Activated T-helper 2 cell treated with anti-CD3 and anti-CD28 coated beads, Interferon-gamma antibody, Interleukin-2, Interleukin-4, amounts not matched to agents 10 μg/mL and 5 μg/mL and 100 μg/mL, durations not matched to agents 14 hours and 24 hours and 36 hours (primary cell): ENCODE measurements at regions not wholly inside any gene's neighbourhood (a gene's known extent, or its start where the extent isn't known, plus 50 kb on each side); places are given as distances from the start of the nearest gene placed in this dataset.

Experiments used
- DNase-seq: peaks from one replicate; pipeline ENCODE4 v3.0.0; 2021; ENCODE audit warnings: low spot score
- H3K27ac Mint-ChIP-seq: one replicate; pipeline ENCODE4 v1.8.0; 2021; ENCODE audit warnings: mixed read lengths
- H3K27me3 Mint-ChIP-seq: one replicate; pipeline ENCODE4 v1.8.0; 2021; ENCODE audit warnings: low read depth, mixed read lengths
- H3K36me3 Mint-ChIP-seq: one replicate; pipeline ENCODE4 v1.8.0; 2021; ENCODE audit warnings: low read depth, mixed read lengths
- H3K4me1 Mint-ChIP-seq: one replicate; pipeline ENCODE4 v1.8.0; 2021; ENCODE audit warnings: low read depth, mixed read lengths
- H3K4me3 Mint-ChIP-seq: one replicate; pipeline ENCODE4 v1.8.0; 2021; ENCODE audit warnings: low read depth, mild to moderate bottlenecking, moderate library complexity, mixed read lengths
- H3K9me3 Mint-ChIP-seq: one replicate; pipeline ENCODE4 v1.8.0; 2021; ENCODE audit warnings: mixed read lengths
- intact Hi-C: fragments of 100-400 bp; cut with micrococcal nuclease; formaldehyde crosslinking; loops from one replicate; pipeline ENCODE4 v1.15.1; 2023

DNA sequence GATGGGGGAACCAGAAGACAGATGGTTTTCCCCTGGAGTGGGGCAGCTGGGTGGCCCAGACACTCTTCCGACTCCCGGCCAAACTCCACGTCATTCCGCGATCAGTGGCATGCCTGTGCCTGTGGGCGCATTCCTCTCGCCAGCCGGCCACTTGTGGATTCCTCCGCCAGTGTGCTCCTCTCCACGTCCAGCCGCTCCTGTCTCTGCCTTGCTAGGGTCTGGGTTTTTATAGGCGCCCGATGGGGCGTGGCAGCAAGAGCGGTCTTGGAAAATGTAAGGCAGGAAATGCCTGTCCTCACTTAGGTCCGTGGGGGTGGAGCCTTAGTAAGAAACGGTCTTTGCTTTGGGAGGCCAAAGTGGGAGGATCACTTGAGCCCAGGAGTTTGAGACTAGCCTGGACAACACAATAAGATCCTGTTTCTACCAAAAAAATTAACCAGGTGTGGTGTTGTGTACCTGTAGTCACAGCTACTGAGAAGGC is 81.6 kb upstream of the SEPTIN5 start:
- intact Hi-C loops: loop anchor here (5.0 to 10.0 kb wide), 2 partner anchors 108 to 135 kb away; partner anchors contain the start of gene CLDN5
- DNase-seq: no peak
- peaks cover 5% of the 10 kb centered on the region for H3K27me3 Mint-ChIP-seq
- no peaks in the 10 kb centered on the region for H3K36me3 Mint-ChIP-seq
- no peak overlapping the region for H3K27ac Mint-ChIP-seq
- H3K4me3 Mint-ChIP-seq: no peak overlapping the region
- H3K9me3 Mint-ChIP-seq: no peaks in the 10 kb centered on the region
- H3K4me1 Mint-ChIP-seq: peaks cover 2% of the 10 kb centered on the region

DNA sequence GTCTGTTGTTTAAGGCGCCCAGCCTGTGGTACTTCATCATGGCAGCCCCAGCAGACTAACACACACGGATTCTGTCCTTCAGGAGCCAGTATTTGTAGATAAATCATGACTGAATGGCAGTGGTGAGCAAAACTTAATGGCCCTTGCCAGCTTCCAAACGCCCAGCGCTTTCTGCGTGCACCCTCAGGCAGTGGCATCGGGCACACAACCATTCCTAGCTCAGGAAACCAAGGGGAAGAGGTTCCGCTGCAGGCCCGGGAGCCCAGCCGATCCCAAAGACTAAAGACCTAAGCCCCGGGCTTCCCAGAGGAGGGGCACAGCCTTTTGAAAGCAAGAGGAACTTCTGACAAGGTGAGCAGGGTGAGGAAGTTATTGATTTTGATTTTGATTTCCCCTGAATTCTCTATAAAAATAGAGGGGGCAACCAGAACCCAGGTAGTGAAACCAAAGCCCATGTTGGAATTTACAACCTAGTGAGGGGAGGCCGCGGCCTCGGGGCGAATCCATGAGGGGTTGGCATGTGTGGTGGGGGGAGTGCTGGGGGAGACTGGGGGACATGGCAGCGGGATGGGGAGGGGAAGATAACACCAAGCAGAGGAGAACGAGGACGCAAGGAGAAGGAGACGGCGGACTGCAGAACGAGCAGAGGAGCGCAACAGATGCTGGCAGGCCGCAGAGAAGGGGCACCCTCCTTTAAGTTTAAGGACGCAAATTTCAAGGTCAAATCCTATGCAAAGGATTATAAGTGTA is 79.9 kb upstream of the SEPTIN5 start:
- intact Hi-C loops: loop anchor here (5.0 to 10.0 kb wide), 2 partner anchors 110 to 137 kb away; partner anchors contain the start of gene CLDN5
- no peak overlapping the region for H3K4me3 Mint-ChIP-seq
- no peaks in the 10 kb centered on the region for H3K36me3 Mint-ChIP-seq
- H3K27ac Mint-ChIP-seq: no peak overlapping the region
- H3K27me3 Mint-ChIP-seq: peaks cover 5% of the 10 kb centered on the region
- no peaks in the 10 kb centered on the region for H3K9me3 Mint-ChIP-seq
- peaks cover 2% of the 10 kb centered on the region for H3K4me1 Mint-ChIP-seq
- DNase-seq: no peak

DNA sequence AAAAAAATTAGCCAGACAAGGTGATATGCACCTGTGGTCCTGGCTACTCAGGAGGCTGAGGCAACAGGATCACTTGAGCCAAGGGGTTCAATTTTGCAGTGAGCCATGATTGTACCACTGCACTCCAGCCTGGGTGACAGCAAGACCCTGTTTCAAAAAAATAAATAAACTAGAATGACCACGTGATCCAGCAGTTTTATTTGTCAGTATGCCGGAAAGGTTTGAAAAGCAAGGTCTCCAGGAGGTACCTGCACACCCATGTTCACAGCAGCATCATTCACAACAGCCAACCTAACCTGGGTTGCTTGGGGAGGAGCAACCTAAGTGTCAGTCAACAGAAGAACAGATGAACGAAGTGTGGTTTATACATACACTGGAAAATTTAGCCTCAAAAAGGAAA is 78.7 kb upstream of the SEPTIN5 start:
- Mint-ChIP-seq H3K27ac (no peak overlapping the region), H3K9me3 (no peaks in the 10 kb centered on the region), H3K4me1 (no peaks in the 10 kb centered on the region), H3K4me3 (no peak overlapping the region), H3K36me3 (no peaks in the 10 kb centered on the region), H3K27me3 (peaks cover 5% of the 10 kb centered on the region)
- DNase-seq: no peak
- intact Hi-C loops: loop anchor here (10.0 kb wide), 1 partner anchor 111 kb away; the partner anchor contains the start of gene CLDN5

DNA sequence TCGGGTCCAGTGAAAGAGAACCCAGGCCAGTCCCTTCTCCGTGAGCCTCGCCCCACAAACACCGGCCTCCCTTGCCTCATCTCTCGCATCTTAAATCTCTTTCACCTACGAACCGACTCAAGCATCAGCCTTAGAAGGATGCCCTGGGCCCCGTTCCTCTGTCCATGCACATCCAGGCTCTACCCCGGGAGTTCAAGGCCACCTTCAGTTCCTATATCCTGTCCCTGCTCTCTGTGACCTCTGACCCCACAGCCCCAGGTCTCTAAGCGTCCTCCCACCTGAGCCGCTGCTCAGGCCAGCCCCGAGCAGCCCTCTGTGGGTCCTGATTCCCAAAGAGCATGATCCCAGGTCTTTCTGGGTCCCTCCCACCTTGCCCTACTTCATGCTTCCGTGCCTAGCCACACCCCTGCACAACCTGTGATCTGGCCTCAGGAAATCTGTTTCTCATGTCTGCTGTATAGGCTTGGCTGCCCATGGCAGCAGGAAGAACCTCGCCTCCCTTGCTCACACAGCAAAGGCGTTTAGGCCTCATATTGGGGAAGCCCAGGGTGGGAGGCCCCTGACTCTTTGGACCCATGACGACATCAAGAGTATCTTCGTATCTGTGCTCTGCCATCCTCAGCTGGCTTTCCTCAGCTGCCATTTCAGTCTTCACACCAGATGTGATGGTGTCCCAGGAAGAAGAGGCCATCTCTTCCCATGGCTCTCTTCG is 77.5 kb upstream of the SEPTIN5 start:
- no peaks in the 10 kb centered on the region for H3K36me3 Mint-ChIP-seq
- no peaks in the 10 kb centered on the region for H3K4me1 Mint-ChIP-seq
- intact Hi-C loops: loop anchor here (10.0 kb wide), 1 partner anchor 112 kb away; the partner anchor contains the start of gene CLDN5

DNA sequence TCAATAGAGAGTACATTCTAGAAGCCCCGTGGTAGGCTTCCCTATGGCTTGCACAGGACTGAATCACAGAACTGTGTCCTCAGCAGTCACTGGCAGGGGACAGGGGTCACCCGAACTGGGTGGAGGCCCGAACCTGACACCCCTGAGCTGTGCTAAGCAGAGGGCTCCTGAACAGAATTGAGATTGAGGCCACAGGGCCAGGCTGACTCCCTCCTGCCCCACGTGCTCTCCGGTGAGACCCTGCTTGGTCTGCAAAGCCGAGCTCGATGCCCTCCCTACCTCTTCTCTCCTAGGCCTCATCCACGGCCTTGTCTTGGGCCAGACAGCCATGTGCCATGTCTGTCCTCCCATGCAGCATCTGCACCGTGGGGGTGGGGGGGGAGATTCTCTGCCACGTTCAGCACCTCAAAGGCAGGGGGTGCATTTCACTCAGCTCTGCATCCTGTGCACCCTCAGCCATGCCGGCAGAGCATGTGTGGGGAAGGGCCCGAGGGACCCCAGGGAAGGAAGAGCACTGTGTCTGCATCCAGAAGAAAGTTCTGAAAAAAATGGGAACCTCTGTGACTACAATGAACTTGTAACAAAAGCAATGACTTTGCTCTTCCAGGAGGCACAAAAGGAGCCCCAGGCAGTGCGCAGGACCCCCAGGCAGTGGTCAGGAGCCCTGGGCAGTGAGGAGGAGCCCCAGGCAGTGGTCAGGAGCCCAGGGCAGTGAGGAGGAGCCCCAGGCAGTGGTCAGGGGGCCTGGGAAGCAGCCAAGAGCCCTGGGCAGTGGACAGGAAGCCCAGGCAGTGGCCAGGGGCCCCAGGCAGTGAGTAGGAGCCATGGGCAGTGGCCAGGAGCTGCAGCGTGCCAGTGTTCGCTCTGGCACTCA is 76.7 kb upstream of the SEPTIN5 start:
- intact Hi-C loops: loop anchor here (10.0 kb wide), 1 partner anchor 113 kb away; the partner anchor contains the start of gene CLDN5
- H3K27ac Mint-ChIP-seq: no peak overlapping the region

More for the DNA sequence above, 77.5 kb upstream of the SEPTIN5 start:
- Mint-ChIP-seq H3K27me3 (peaks cover 4% of the 10 kb centered on the region), H3K27ac (no peak overlapping the region), H3K9me3 (no peaks in the 10 kb centered on the region), H3K4me3 (no peak overlapping the region)
- DNase-seq: no peak

DNA sequence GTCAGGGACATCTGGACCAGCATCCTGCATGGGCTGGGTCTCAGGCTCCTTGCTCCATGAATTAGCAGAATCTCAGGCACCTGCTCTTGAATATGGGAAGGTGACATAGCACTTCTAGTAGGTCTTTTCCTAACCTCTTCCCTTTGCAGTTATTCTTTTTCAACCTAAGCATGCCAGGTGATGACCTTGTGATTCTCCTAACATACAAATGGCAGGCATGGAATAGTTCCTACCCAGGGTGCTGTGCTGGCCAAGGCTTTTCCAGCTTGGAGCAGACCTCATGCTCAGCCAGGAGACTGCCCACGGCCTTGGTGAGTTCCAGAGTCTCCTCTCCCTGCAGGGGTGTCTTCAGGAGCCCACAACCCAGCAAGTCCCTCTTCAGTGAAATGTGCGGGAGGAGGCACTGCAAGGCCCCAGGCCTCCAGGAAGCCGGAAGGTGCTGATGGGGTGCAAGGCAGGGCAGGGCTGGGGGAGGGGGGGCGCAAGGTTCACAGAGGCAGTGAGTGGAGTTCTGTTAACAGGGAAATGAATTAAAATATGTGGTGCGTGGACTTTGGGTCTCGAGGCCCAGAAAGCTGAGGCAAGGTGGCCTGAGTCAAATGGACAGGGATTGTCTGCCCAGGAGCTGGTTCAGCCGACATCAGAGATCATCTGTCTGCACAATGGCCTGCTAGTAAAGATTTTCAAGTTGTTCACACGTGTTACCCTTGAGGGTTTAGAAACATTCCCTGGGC is 75.9 kb upstream of the SEPTIN5 start:
- Mint-ChIP-seq H3K36me3 (no peaks in the 10 kb centered on the region), H3K4me3 (no peak overlapping the region), H3K9me3 (no peaks in the 10 kb centered on the region), H3K4me1 (no peaks in the 10 kb centered on the region), H3K27me3 (no peaks in the 10 kb centered on the region), H3K27ac (no peak overlapping the region)
- no peak for DNase-seq
- intact Hi-C loops: loop anchor here (10.0 kb wide), 1 partner anchor 114 kb away; the partner anchor contains the start of gene CLDN5

More for the DNA sequence above, 76.7 kb upstream of the SEPTIN5 start:
- Mint-ChIP-seq H3K27me3 (no peaks in the 10 kb centered on the region), H3K9me3 (no peaks in the 10 kb centered on the region), H3K4me1 (no peaks in the 10 kb centered on the region), H3K4me3 (no peak overlapping the region), H3K36me3 (no peaks in the 10 kb centered on the region)
- no peak for DNase-seq

DNA sequence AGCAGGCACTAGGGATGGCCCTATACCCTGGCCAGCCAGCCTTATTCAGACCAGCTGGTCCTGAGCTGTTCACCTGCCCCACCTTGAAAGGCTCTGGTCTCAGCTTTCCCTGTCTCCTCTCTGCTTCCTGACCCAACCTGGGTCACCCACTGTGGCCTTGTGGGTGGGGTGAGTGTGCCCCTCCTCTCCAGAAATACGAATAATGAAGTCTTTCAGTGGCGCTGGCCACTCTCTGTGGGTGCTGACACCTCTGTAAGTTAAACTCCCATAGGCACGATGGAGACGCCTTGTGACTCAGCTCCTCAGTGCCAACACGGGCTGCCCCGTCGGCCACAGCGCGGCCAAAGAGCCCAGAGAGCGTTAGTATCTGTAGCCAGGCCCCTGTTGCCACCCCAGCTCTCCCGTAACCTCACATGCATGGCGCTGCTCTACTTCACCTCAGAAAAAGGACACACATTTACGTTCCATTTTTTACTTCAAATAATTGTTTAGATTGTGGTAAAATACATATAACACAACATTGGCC is 74.6 kb upstream of the SEPTIN5 start:
- H3K9me3 Mint-ChIP-seq: no peaks in the 10 kb centered on the region
- no peak for DNase-seq
- H3K27me3 Mint-ChIP-seq: peaks cover 3% of the 10 kb centered on the region
- intact Hi-C loops: loop anchor here (10.0 kb wide), 1 partner anchor 115 kb away; the partner anchor contains the start of gene CLDN5
- no peak overlapping the region for H3K4me3 Mint-ChIP-seq
- no peaks in the 10 kb centered on the region for H3K4me1 Mint-ChIP-seq
- no peak overlapping the region for H3K27ac Mint-ChIP-seq
- no peaks in the 10 kb centered on the region for H3K36me3 Mint-ChIP-seq

DNA sequence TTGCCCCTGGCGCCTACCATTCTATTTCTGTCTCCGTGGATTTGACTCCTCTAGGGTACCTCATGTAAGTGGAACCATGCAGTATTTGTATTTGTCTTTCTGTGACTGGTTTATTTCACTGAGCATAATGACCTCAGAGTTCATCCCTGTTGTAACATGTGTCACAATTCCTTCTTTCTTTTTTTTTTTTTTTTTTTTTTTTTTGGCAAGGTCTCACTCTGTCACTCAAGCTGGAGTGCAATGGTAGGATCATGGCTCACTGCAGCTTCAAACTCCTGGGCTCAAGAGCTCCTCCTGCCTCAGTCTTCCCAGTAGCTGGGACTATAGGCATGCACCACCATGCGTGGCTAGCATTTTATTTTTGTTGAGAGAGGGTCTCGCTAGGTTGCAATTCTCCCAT is 74.0 kb upstream of the SEPTIN5 start:
- H3K4me1 Mint-ChIP-seq: no peaks in the 10 kb centered on the region
- H3K9me3 Mint-ChIP-seq: no peaks in the 10 kb centered on the region
- DNase-seq: no peak
- no peak overlapping the region for H3K4me3 Mint-ChIP-seq
- peaks cover 3% of the 10 kb centered on the region for H3K27me3 Mint-ChIP-seq
- H3K36me3 Mint-ChIP-seq: no peaks in the 10 kb centered on the region
- intact Hi-C loops: no loop called here
- H3K27ac Mint-ChIP-seq: no peak overlapping the region

DNA sequence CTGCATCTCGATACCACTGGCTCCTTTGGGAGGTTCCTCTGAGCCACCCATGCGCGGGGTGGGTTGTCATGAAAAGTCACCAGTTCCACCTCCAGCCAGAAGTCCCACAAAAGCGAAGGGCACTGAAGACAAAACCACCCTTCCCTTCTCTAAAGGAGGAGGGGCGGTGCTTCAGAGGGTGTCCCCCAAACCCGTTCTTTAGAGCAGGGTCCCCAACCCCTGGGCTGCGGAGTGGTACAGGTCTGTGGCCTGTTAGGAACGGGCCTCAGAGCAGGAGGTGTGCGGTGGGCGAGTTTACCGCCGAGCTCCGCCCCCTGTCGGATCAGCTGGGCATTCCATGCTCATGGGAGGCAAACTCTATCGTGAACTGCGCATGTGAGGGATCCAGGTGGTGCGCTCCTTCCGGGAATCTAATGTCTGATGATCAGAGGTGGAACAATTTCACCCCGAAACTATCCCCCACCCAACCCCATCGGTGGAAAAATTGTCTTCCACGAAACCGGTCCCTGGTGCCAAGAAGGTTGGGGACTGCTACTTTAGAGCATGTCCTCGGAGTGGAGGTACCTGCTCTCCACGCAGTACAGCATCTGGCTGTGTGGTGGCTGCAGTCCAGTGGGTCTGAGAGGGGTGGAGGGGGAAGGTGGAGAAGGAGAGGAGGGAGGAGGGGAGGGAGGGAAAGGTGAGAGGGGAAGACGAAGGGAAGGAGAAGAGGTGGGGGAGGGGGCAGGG is 72.9 kb upstream of the SEPTIN5 start:
- H3K4me3 Mint-ChIP-seq: no peak overlapping the region
- intact Hi-C loops: no loop called here
- no peaks in the 10 kb centered on the region for H3K36me3 Mint-ChIP-seq
- no peak overlapping the region for H3K27ac Mint-ChIP-seq
- H3K27me3 Mint-ChIP-seq: peaks cover 3% of the 10 kb centered on the region
- H3K9me3 Mint-ChIP-seq: no peaks in the 10 kb centered on the region
- DNase-seq: no peak
- H3K4me1 Mint-ChIP-seq: no peaks in the 10 kb centered on the region

DNA sequence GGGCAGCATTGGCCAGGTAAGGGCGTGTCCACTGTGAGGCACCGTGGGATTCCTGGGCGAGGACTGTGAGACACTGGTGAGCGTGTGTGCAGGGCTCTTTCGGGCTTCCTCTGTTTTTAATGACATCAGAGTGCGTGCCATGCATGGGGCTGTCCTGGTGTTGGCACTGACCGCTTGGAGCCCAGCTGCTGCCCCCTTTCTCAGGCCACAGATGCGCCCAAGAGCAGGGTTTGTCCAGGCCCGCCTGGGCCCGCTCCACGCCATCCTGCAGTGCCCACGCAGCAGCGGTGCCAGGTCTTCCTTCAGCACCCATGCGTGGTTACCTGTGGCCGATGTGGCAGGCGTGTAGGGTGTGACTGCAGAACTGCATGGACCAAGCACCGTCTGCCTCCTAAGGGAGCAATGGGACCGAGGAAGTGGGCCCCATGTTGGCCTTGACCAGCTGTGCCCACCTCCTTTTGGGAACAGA is 72.3 kb upstream of the SEPTIN5 start:
- H3K27ac Mint-ChIP-seq: no peak overlapping the region
- H3K9me3 Mint-ChIP-seq: peaks cover 5% of the 10 kb centered on the region
- no peaks in the 10 kb centered on the region for H3K4me1 Mint-ChIP-seq
- peaks cover 3% of the 10 kb centered on the region for H3K27me3 Mint-ChIP-seq
- intact Hi-C loops: no loop called here
- H3K36me3 Mint-ChIP-seq: no peaks in the 10 kb centered on the region
- no peak overlapping the region for H3K4me3 Mint-ChIP-seq
- DNase-seq: no peak
